ENCODE measurements at regions not wholly inside any gene's neighbourhood (a gene's known extent, or its start where the extent isn't known, plus 50 kb on each side); places are given as distances from the start of the nearest gene placed in this dataset.
A peak's percentile ranks its signal among the peaks of the same experiment; 100 is the strongest.

GRCh38 chr4:115945026-115945425 lies 831.6 kb upstream of the NDST4 start:
- no peak for DNase-seq (ENCODE audit: low read depth, low spot score)

GRCh38 chr4:115944146-115944905 lies 830.9 kb upstream of the NDST4 start:
- DNase-seq (ENCODE audit: low read depth, low spot score): no peak

- DNase-seq (ENCODE audit: low read depth, low spot score): no peak
These were observed 825.5 kb upstream of the NDST4 start for GRCh38 chr4:115938764-115939443.

GRCh38 chr4:115929373-115929772 lies 816.0 kb upstream of the NDST4 start:
- no peak for DNase-seq (ENCODE audit: low read depth, low spot score)

GRCh38 chr4:115927382-115927781 lies 814.0 kb upstream of the NDST4 start:
- DNase-seq (ENCODE audit: low read depth, low spot score): no peak

GRCh38 chr4:115923152-115923551 lies 809.7 kb upstream of the NDST4 start:
- no peak for DNase-seq (ENCODE audit: low read depth, low spot score)

- no peak for DNase-seq (ENCODE audit: low read depth, low spot score)
These were observed 807.2 kb upstream of the NDST4 start for GRCh38 chr4:115920637-115921036.

- DNase-seq (ENCODE audit: low read depth, low spot score): no peak
These were observed 804.7 kb upstream of the NDST4 start for GRCh38 chr4:115918149-115918548.

GRCh38 chr4:115906428-115906827 lies 793.0 kb upstream of the NDST4 start:
- no peak for DNase-seq (ENCODE audit: low read depth, low spot score)

GRCh38 chr4:115883847-115884246 lies 770.4 kb upstream of the NDST4 start:
- DNase-seq (ENCODE audit: low read depth, low spot score): no peak

GRCh38 chr4:115883231-115883630 lies 769.8 kb upstream of the NDST4 start:
- no peak for DNase-seq (ENCODE audit: low read depth, low spot score)

- no peak for DNase-seq (ENCODE audit: low read depth, low spot score)
These were observed 759.6 kb upstream of the NDST4 start for GRCh38 chr4:115873048-115873447.

GRCh38 chr4:115871596-115871995 lies 758.2 kb upstream of the NDST4 start:
- DNase-seq (ENCODE audit: low read depth, low spot score): no peak

- DNase-seq (ENCODE audit: low read depth, low spot score): no peak
These were observed 753.0 kb upstream of the NDST4 start for GRCh38 chr4:115866364-115866896.

- no peak for DNase-seq (ENCODE audit: low read depth, low spot score)
These were observed 752.3 kb upstream of the NDST4 start for GRCh38 chr4:115865736-115866135.

- DNase-seq (ENCODE audit: low read depth, low spot score): no peak
These were observed 739.3 kb upstream of the NDST4 start for GRCh38 chr4:115852767-115853091.

- DNase-seq (ENCODE audit: low read depth, low spot score): peak; percentile 59
These were observed 738.7 kb upstream of the NDST4 start for GRCh38 chr4:115851918-115852766.

GRCh38 chr4:115850799-115851509 lies 737.5 kb upstream of the NDST4 start:
- no peak for DNase-seq (ENCODE audit: low read depth, low spot score)

- DNase-seq (ENCODE audit: low read depth, low spot score): no peak
These were observed 730.8 kb upstream of the NDST4 start for GRCh38 chr4:115844180-115844579.

- no peak for DNase-seq (ENCODE audit: low read depth, low spot score)
These were observed 728.5 kb upstream of the NDST4 start for GRCh38 chr4:115841871-115842270.

- no peak for DNase-seq (ENCODE audit: low read depth, low spot score)
These were observed 721.0 kb upstream of the NDST4 start for GRCh38 chr4:115834441-115834840.

GRCh38 chr4:115824630-115825029 lies 711.2 kb upstream of the NDST4 start:
- no peak for DNase-seq (ENCODE audit: low read depth, low spot score)

Measured in iPS DF 19.7 (cell line).